ENCODE measurements at regions not wholly inside any gene's neighbourhood (a gene's known extent, or its start where the extent isn't known, plus 50 kb on each side); places are given as distances from the start of the nearest gene placed in this dataset.
A peak's percentile ranks its signal among the peaks of the same experiment; 100 is the strongest.

DNA sequence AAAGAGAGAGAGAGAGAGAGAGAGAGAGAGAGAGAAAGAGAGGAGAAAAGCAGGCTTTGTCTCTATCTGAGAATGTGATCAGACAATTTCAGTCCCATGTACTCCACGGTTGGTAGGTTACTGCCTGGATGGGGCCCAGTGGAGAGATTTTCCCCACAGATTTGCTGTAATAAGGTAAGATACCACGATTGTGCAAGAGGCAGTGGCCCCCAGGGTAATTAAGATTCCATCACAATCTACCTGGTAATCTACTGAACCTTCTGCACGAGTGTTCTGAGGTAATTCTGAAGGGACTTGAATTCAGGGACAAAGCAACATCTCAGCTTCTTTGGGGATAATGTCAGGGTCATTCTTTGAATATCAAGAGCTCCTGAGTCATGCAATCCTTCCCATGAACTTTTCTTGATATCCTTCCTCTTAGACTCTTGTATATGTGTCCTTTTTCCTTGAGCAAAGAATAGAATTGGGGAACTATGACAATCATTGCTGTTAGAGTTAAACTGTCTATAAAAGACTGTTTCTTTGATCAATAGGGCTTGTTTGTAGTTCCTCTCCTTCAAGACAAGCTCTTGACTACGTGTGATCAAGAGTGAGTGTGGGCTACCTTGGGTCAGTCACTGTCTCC is 306.6 kb downstream of the MAF start:
- WGBS, 2 donors = 76 to 80% methylated on average over 4 of the region's 4 CpGs
- Histone ChIP-seq H3K9me3 (no peaks in the 10 kb centered on the region), H3K27ac (no peak overlapping the region), H3K27me3 (no peaks in the 10 kb centered on the region), H3K36me3 (no peaks in the 10 kb centered on the region), H3K4me3 (no peak overlapping the region), H3K4me1 (no peaks in the 10 kb centered on the region)
- no peak for DNase-seq (ENCODE audit: low spot score in 2 of 2)
- TF ChIP-seq, protein P1, sequence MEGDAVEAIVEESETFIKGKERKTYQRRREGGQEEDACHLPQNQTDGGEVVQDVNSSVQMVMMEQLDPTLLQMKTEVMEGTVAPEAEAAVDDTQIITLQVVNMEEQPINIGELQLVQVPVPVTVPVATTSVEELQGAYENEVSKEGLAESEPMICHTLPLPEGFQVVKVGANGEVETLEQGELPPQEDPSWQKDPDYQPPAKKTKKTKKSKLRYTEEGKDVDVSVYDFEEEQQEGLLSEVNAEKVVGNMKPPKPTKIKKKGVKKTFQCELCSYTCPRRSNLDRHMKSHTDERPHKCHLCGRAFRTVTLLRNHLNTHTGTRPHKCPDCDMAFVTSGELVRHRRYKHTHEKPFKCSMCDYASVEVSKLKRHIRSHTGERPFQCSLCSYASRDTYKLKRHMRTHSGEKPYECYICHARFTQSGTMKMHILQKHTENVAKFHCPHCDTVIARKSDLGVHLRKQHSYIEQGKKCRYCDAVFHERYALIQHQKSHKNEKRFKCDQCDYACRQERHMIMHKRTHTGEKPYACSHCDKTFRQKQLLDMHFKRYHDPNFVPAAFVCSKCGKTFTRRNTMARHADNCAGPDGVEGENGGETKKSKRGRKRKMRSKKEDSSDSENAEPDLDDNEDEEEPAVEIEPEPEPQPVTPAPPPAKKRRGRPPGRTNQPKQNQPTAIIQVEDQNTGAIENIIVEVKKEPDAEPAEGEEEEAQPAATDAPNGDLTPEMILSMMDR (IDR thresholded peaks at IDR 0.05) = no peak
- no peak for TF ChIP-seq EP300 (IDR thresholded peaks at IDR 0.05)
- no peak for TF ChIP-seq POLR2A (IDR thresholded peaks at IDR 0.05)

DNA sequence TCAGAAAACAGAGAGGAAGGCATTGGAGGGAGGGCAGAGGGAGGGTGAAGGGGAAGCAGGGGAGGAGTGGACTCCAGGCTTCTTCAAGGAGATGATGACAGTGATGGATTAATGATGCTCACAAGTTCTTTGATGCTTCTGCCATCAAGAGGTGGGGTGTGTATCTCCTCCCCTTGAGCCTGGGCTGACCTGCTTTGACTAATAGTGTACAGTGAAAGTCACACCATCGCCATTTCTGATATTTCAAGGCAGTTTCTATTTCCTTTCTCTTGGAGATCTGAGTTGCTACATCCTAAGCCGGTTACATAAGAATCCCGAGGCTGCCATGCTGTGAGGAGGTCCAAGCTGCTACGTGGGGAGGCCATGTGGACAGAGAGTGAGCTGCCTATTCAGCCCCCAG is 312.5 kb downstream of the MAF start:
- whole genome bisulfite sequencing, 2 donors = 81 to 90% methylated on average over 4 of the region's 4 CpGs
- H3K4me3 ChIP-seq = no peak overlapping the region
- H3K27ac ChIP-seq = no peak overlapping the region
- no peaks in the 10 kb centered on the region for H3K9me3 ChIP-seq
- peaks cover 0 to 19% (median 9%) of the 10 kb centered on the region in 4 donors for H3K4me1 ChIP-seq
- no peak for DNase-seq (ENCODE audit: low spot score in 2 of 2)
- no peaks in the 10 kb centered on the region for H3K36me3 ChIP-seq
- H3K27me3 ChIP-seq = no peaks in the 10 kb centered on the region
- TF ChIP-seq POLR2A (IDR thresholded peaks at IDR 0.05) = no peak
- no peak for TF ChIP-seq EP300 (IDR thresholded peaks at IDR 0.05)
- TF ChIP-seq, protein P1 (IDR thresholded peaks at IDR 0.05) = no peak

DNA sequence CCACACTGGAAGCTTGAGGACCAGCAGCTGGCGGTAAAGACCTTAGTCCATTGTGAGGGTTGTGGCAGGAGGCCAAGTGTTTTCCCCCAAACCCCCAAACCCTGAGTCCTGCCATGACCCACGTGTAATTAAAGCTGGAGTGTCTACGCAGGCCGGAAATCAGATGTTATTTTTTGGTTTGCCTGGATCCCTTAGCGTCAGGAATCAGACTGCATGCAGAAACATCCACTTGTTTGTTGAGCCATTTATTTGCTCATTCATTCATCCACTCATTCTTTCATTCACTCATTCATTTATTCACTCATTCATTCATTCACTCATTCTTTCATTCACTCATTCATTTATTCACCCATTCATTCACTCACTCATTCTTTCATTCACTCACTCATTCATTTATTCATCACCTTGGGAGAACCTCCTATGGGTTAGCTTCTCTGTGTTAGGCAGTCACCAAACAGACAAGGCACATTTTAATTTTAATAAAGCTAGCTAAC is 313.1 kb downstream of the MAF start:
- Histone ChIP-seq H3K4me1 (peaks cover 0 to 19% (median 9%) of the 10 kb centered on the region in 4 donors), H3K4me3 (peak overlapping the region in 3 of 4 donors; percentile 37 to 50 (median 44)), H3K27ac (peak overlapping the region in 2 of 4 donors; percentile 50 to 71), H3K27me3 (no peaks in the 10 kb centered on the region), H3K36me3 (no peaks in the 10 kb centered on the region), H3K9me3 (no peaks in the 10 kb centered on the region)
- no peak for DNase-seq (ENCODE audit: low spot score in 2 of 2)
- 4 to 6% methylated on average over 5 of the region's 5 CpGs for WGBS, 2 donors
- TF ChIP-seq, protein P1 (IDR thresholded peaks at IDR 0.05) = no peak

DNA sequence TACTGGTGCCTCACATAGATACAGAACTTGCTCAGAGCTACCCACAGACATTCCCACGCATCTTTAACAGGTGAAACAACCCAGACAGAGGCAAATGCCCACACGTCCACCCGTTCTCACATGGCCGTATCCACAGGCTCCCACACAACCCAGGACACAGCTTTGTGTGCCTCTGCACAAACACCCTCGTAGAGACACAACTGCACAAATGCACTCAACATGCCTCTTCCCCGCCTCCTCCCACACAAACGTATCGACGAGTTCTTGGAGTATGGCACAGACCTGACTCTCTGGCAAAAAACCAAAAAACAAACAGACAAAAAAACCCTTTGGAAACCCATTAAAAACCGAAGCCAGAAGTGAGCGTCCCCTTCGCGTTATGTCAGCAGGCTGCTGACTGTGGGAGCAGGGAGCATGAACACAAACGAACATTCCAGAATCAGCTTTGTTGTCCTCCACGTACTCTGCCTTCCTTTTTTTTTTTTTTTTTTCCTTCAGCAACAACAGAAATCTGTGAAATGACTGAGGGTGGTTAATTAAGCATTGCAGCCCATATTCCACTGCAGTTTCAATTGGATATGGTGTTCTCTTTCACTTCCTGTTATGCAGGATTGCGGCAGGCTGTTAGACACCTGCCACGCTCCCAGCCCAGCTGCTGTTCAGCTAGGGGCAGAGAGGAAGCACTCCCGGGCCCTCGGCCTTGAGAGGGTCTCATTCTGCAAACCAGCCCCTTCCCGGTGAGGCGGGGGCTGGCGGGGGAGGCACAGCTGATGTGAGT is 313.7 kb downstream of the MAF start:
- 14 to 15% methylated on average over 19 to 22 of the region's 22 CpGs for WGBS, 2 donors
- Histone ChIP-seq H3K9me3 (no peaks in the 10 kb centered on the region), H3K4me3 (peak overlapping the region in 3 of 4 donors; percentile 37 to 50 (median 44)), H3K36me3 (no peaks in the 10 kb centered on the region), H3K27me3 (no peaks in the 10 kb centered on the region), H3K27ac (peak overlapping the region in 2 of 4 donors; percentile 50 to 71), H3K4me1 (peaks cover 0 to 19% (median 9%) of the 10 kb centered on the region in 4 donors)
- TF ChIP-seq POLR2A (IDR thresholded peaks at IDR 0.05) (no peak), EP300 (IDR thresholded peaks at IDR 0.05) (no peak)
- TF ChIP-seq, protein P1 (IDR thresholded peaks at IDR 0.05) = no peak
- DNase-seq (ENCODE audit: low spot score in 2 of 2) = peak; percentile 15 to 23

DNA sequence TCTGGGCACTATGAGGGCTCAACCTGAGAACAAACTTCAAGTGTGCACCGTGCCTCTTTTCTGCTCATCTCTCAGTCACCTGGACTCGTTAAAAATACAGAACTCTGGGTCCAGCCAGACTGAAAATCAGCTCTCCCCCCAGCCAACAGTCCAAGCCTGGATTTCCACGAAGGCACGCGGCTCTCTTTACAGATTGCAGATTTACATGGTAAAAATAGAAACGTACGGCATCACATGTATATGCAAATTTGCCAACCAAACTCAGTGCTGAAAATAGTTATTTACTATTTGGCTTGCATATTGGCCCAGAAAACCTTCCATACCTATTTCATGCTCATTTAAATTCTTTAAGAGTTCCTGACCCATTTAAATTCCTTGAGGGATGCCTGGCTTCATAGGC is 315.8 kb downstream of the MAF start:
- H3K27me3 ChIP-seq = no peaks in the 10 kb centered on the region

More for the DNA sequence above, 315.8 kb downstream of the MAF start:
- H3K4me1 ChIP-seq = peaks cover 0 to 19% (median 9%) of the 10 kb centered on the region in 4 donors
- TF ChIP-seq POLR2A (IDR thresholded peaks at IDR 0.05) = no peak
- TF ChIP-seq EP300 (IDR thresholded peaks at IDR 0.05) = no peak
- TF ChIP-seq, protein P1 (IDR thresholded peaks at IDR 0.05) = no peak
- WGBS, 2 donors = 57 to 70% methylated on average over 7 of the region's 7 CpGs
- no peak overlapping the region for H3K4me3 ChIP-seq
- DNase-seq (ENCODE audit: low spot score in 2 of 2) = no peak
- no peaks in the 10 kb centered on the region for H3K9me3 ChIP-seq
- no peak overlapping the region for H3K27ac ChIP-seq
- no peaks in the 10 kb centered on the region for H3K36me3 ChIP-seq

Data from tibial nerve (tissue), 4 donors.